SH-SY5Y (cell line): ENCODE measurements at regions not wholly inside any gene's neighbourhood (a gene's known extent, or its start where the extent isn't known, plus 50 kb on each side); places are given as distances from the start of the nearest gene placed in this dataset.

ENCODE experiments used
- GATA2 ChIP-seq: IDR thresholded peaks from 2 replicates; pipeline ENCODE4 v1.6.1; 2011; ENCODE audit warnings: mild to moderate bottlenecking, low read depth, low read length
- GATA3 ChIP-seq: IDR thresholded peaks from 2 replicates; pipeline ENCODE4 v1.6.1; 2011; ENCODE audit warnings: low read depth, mild to moderate bottlenecking, low read length, moderate library complexity

GRCh38 chr1:239805851-239806772 lies 285.6 kb upstream of the FMN2 start:
- no peak for TF ChIP-seq GATA3
- no peak for TF ChIP-seq GATA2

GRCh38 chr1:239806897-239807296 lies 284.8 kb upstream of the FMN2 start:
- TF ChIP-seq GATA3 = no peak
- no peak for TF ChIP-seq GATA2

GRCh38 chr1:239807361-239807760 lies 284.3 kb upstream of the FMN2 start:
- TF ChIP-seq GATA2 (no peak), GATA3 (no peak)

DNA sequence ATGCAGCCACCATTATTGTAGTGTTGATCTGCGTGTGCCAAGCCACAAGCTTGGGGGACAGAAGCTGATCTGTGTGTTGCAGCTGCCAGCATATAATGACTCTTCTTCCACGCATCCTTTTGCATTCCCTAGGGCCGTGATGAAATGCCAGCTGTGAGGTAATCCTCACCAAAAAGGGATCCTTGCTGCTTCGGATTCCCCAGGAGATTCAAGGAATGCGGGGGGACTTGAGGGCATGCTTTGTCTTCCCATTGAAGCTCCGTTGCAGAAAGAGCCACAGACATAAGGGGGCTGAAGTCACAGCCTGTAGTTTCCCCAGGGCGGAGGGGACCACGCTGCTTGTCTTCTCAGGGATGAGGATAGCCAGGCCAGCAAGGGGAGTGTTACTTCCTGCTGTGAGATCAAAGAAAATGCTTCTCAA lies 281.6 kb upstream of the FMN2 start:
- TF ChIP-seq GATA3 (no peak), GATA2 (no peak)

DNA sequence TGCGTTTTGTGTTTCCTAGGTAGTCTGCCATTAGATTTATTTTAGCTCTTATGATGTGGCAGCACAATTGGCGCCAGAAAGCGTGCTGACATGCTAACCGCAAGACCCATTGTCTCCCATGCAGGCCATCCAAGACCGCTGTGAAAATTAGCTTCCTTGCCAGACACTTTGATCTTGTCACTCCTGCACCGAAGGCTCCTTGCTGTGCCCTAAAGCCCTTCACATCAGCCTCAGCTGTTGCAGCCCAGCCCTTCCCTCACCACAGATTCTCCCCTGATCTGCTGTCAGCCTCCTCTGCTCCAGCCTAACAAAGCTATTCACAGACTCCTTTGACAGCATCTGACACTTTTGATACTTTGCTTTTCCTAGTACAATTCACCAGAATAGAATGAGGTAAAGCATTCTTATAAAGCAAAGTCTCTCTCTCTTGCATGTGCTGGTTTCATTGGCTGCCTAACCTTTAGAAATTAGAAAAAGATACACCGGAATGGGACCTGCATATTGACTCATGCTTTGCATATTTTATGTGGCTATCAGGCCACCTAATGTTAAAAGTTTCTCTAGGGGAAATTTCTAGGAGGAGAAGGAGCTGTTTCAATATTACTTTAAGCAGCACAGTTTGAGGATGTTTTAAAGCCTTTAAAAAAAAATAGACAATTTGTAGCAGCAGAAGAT lies 280.3 kb upstream of the FMN2 start:
- TF ChIP-seq GATA3 (no peak), GATA2 (no peak)

- TF ChIP-seq GATA2 (no peak), GATA3 (no peak)
These were observed 279.1 kb upstream of the FMN2 start for GRCh38 chr1:239812580-239812979.

GRCh38 chr1:239814306-239814881 lies 277.3 kb upstream of the FMN2 start:
- TF ChIP-seq GATA3 (no peak), GATA2 (0 out of 2 replicates have a peak, but pooled peaks have one; percentile 15)

GRCh38 chr1:239815074-239815473 lies 276.6 kb upstream of the FMN2 start:
- TF ChIP-seq GATA3 = no peak
- no peak for TF ChIP-seq GATA2

DNA sequence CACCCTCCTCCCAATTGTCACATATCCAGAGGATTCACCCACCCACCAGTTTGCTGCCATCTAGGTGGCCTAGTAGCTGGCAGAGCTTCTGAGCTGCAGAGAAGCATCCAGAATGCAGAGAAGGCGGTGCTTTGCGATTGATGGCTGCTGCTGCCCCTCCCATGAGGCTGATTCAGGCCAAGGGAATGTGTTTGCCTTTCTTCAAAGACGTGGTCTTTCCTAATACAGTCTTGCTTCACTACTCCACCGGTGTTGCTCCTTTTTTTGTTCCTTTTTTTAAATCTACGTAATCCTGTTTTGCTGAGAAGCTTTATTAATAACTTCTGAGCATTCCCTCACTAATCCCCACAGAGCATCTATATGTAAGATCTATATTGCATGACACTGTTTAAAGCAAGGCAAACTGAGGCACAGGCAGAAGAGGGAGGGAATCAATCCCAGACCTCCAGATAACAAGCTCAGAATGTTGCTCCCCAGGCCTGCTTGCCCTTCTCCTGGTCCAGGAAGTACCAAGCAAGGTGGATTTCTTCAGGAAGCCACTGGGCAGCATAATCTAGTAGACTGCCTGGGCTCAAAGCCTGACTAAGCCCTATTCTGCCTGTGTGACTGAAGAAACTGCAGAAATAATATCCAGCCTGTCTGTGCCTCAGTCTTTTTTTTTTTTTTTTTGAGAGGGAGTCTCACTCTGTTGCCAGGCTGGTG lies 275.5 kb upstream of the FMN2 start:
- TF ChIP-seq GATA3 (no peak), GATA2 (no peak)

DNA sequence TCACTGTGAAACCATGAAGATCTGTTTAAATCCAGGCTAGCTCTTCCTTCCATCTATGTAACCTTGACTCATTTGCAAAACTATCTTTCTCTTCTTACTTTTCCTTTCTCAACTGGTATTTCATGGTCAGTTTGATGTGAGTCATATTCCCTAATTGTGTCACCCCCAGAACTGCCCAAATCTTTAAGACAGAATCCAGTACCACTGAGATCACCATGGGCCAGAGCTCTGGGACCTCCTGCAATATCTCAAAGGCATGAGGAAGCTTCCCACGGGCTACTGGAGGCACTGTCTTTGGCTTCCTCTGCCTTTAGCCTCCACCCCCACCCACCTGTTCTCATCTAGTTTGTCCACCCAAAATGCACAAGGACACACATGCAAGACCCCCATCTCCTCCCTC lies 274.4 kb upstream of the FMN2 start:
- TF ChIP-seq GATA3 = no peak
- no peak for TF ChIP-seq GATA2

DNA sequence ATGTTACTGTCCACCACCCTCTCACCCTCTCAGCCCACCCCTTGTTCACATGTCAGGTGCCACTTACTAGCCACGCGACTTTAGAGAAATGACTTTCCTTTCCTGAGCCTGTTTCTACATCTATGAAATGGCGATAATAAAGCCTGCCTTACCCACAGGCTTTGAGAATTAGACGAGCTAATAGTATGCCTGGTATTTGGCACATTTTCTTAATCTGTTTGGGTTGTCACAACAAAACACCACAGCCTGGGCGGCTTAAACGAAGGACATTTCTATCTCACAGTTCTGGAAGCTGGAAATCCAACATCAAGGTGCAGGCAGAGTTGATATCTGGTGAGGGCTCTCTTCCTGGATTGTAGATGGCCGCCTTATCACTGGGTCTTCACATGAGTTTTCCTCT lies 273.9 kb upstream of the FMN2 start:
- TF ChIP-seq GATA2 (no peak), GATA3 (no peak)

- TF ChIP-seq GATA3 (no peak), GATA2 (no peak)
These were observed 272.6 kb upstream of the FMN2 start for GRCh38 chr1:239819096-239819495.

DNA sequence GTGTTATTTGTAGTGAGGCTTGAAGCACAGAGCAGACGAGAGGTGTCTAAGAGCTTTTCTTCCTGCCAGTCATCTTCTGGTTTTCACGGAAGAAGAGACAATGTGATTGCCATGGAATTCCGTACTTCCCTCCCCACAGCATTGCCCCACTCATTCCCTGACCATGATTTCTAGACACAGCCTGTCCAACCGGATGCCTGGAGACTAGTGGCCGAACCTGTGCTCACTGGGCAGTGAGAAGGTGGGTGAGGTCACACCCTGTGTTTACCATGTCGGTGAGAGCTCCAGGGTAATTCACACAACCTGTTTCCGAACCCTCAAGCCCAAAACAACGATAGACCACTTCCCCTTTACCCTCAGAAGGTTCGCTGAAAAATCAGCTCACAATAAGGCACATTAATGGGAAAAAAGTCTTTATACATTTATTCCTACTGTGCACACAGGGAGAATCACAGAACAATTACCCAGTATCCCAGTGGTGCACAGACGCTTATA lies 271.9 kb upstream of the FMN2 start:
- TF ChIP-seq GATA3 (no peak), GATA2 (no peak)

DNA sequence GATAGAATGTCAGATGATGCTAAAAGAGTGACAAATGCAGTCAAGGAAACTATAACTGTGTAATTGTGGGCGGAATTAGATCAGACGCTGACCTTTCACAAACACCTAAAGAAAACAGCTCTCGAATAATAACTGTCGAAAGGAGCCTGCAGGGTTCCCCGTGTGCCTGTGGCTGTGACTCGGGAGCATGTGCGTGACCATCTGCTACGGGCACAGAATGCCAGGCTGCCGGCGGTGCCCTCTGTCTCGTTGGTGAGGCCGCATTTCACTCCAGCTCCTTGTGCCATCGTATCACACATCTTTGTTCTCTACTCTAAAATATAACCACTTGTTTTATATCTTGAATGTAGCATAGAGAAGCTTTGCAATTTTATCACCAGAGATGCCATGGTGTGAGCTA lies 267.8 kb upstream of the FMN2 start:
- TF ChIP-seq GATA2 (no peak), GATA3 (no peak)

- TF ChIP-seq GATA3 (no peak), GATA2 (no peak)
These were observed 265.5 kb upstream of the FMN2 start for GRCh38 chr1:239826211-239826610.
